Ascending aorta (tissue), 2 donors: ENCODE measurements at regions not wholly inside any gene's neighbourhood (a gene's known extent, or its start where the extent isn't known, plus 50 kb on each side); places are given as distances from the start of the nearest gene placed in this dataset.
"Not testable (repeated sequence)": the region's sequence is repeated elsewhere in the genome, so short reads cannot be mapped to it uniquely, and the experiment has no call there.

Experiments used
- DNase-seq, 2 donors: peaks; one replicate each; pipeline ENCODE4 v3.0.0-alpha.2; 2019; ENCODE audit warnings: low spot score in 2 of 2
- H3K27ac ChIP-seq, 2 donors: fragments of 200-600 bp; sonication (generic); one replicate each; pipeline ENCODE4 v1.5.1; 2016 to 2017; ENCODE audit warnings: mild to moderate bottlenecking in 1 of 2
- H3K27me3 ChIP-seq: fragments of 200-600 bp; sonication (generic); one replicate; pipeline ENCODE4 v1.5.1; 2017
- H3K36me3 ChIP-seq, 2 donors: fragments of 200-600 bp; sonication (generic); one replicate each; pipeline ENCODE4 v1.5.1; 2016
- H3K4me1 ChIP-seq, 2 donors: fragments of 200-600 bp; sonication (generic); one replicate each; pipeline ENCODE4 v1.5.1; 2016 to 2017; ENCODE audit warnings: mild to moderate bottlenecking in 1 of 2
- H3K4me3 ChIP-seq, 2 donors: fragments of 200-600 bp; sonication (generic); one replicate each; pipeline ENCODE4 v1.5.1; 2016 to 2017; ENCODE audit warnings: mild to moderate bottlenecking in 1 of 2
- H3K9me3 ChIP-seq, 2 donors: fragments of 200-600 bp; sonication (generic); one replicate each; pipeline ENCODE4 v1.5.1; 2016
- CTCF ChIP-seq, 3 experiments: fragments of 200-600 bp in 2 of 3; fragments of 450-650 bp in 1 of 3; sonication (generic) in 2 of 3; IDR thresholded peaks; one replicate each; pipeline ENCODE4 v1.5.1; 2016 to 2019; ENCODE audit warnings: antibody characterized with exemption in 3 of 3, mild to moderate bottlenecking in 1 of 3, moderate library complexity in 1 of 3
- intact Hi-C: fragments of 100-400 bp; cut with DNase I; formaldehyde crosslinking; loops from one replicate; pipeline ENCODE4 v1.15.1; 2023

- no peak for DNase-seq
- no peaks in the 10 kb centered on the region for H3K27me3 ChIP-seq
- TF ChIP-seq CTCF (IDR thresholded peaks at IDR 0.05), result no peak
- no peak overlapping the region for H3K27ac ChIP-seq
- intact Hi-C loops, result no loop called here
- H3K9me3 ChIP-seq, result no peaks in the 10 kb centered on the region
- no peak overlapping the region for H3K4me3 ChIP-seq
- no peaks in the 10 kb centered on the region for H3K36me3 ChIP-seq
- H3K4me1 ChIP-seq, result no peaks in the 10 kb centered on the region
Observed at GRCh38 chr2:183536714-183537113, 412.5 kb downstream of the NUP35 start.

GRCh38 chr2:183541766-183542165, 417.5 kb downstream of the NUP35 start:
- Histone ChIP-seq H3K9me3 (no peaks in the 10 kb centered on the region), H3K27me3 (no peaks in the 10 kb centered on the region), H3K4me1 (no peaks in the 10 kb centered on the region), H3K27ac (no peak overlapping the region), H3K36me3 (no peaks in the 10 kb centered on the region), H3K4me3 (no peak overlapping the region)
- TF ChIP-seq CTCF (IDR thresholded peaks at IDR 0.05), result no peak
- intact Hi-C loops, result no loop called here
- no peak for DNase-seq

GRCh38 chr2:183542606-183543005, 418.4 kb downstream of the NUP35 start:
- Histone ChIP-seq H3K36me3 (no peaks in the 10 kb centered on the region), H3K27ac (no peak overlapping the region), H3K4me1 (no peaks in the 10 kb centered on the region), H3K4me3 (no peak overlapping the region), H3K9me3 (no peaks in the 10 kb centered on the region), H3K27me3 (no peaks in the 10 kb centered on the region)
- intact Hi-C loops, result no loop called here
- TF ChIP-seq CTCF (IDR thresholded peaks at IDR 0.05), result no peak
- no peak for DNase-seq

GRCh38 chr2:183543222-183543621, 419.0 kb downstream of the NUP35 start:
- H3K27me3 ChIP-seq, result no peaks in the 10 kb centered on the region
- no peaks in the 10 kb centered on the region for H3K4me1 ChIP-seq
- no peaks in the 10 kb centered on the region for H3K36me3 ChIP-seq
- no peaks in the 10 kb centered on the region for H3K9me3 ChIP-seq
- H3K4me3 ChIP-seq, result no peak overlapping the region
- intact Hi-C loops, result no loop called here
- H3K27ac ChIP-seq, result no peak overlapping the region
- TF ChIP-seq CTCF (IDR thresholded peaks at IDR 0.05), result no peak
- no peak for DNase-seq

- no peak for TF ChIP-seq CTCF (IDR thresholded peaks at IDR 0.05)
- Histone ChIP-seq H3K4me3 (no peak overlapping the region), H3K36me3 (no peaks in the 10 kb centered on the region), H3K4me1 (no peaks in the 10 kb centered on the region), H3K9me3 (no peaks in the 10 kb centered on the region), H3K27me3 (no peaks in the 10 kb centered on the region), H3K27ac (no peak overlapping the region)
- intact Hi-C loops, result no loop called here
- DNase-seq, result no peak
Observed at GRCh38 chr2:183543731-183544130, 419.5 kb downstream of the NUP35 start.

- intact Hi-C loops, H3K9me3 ChIP-seq, DNase-seq, H3K4me1 ChIP-seq, H3K27ac ChIP-seq, H3K36me3 ChIP-seq, H3K27me3 ChIP-seq, H3K4me3 ChIP-seq: not testable (repeated sequence)
Observed at GRCh38 chr2:183546560-183547350, 422.5 kb downstream of the NUP35 start.
